Keratinocyte (primary cell): ENCODE measurements at regions not wholly inside any gene's neighbourhood (a gene's known extent, or its start where the extent isn't known, plus 50 kb on each side); places are given as distances from the start of the nearest gene placed in this dataset.

Experiments
- DNase-seq: peaks from one replicate; pipeline ENCODE4 v3.0.0-alpha.2; 2011; ENCODE audit warnings: low read depth, missing footprints, low spot score
- FAIRE-seq: peaks from 2 replicates; lab custom pipeline; 2011; peaks lifted over from hg19 to GRCh38; lab: Jason Lieb, UNC
- H2AFZ ChIP-seq: 2 replicates; pipeline ENCODE4 v1.6.0; 2012; ENCODE audit warnings: low read length, control low read depth, inconsistent platforms; ENCODE audit not compliant: control insufficient read depth
- H3K27ac ChIP-seq: 2 replicates; pipeline ENCODE4 v1.5.1; 2011; ENCODE audit warnings: low read length; ENCODE audit not compliant: control insufficient read depth, insufficient read depth
- H3K27me3 ChIP-seq: 3 replicates; pipeline ENCODE4 v1.6.0; 2011; ENCODE audit warnings: low read length; ENCODE audit not compliant: control insufficient read depth, insufficient read depth; ENCODE audit errors: extremely low read depth
- H3K36me3 ChIP-seq, 2 experiments: 2 replicates in 1 of 2; 3 replicates in 1 of 2; pipeline ENCODE4 v1.5.1; 2011; ENCODE audit warnings: low read length in 2 of 2, mild to moderate bottlenecking in 1 of 2; ENCODE audit not compliant: control insufficient read depth in 2 of 2, insufficient read depth in 2 of 2; ENCODE audit errors: extremely low read depth in 1 of 2
- H3K4me1 ChIP-seq: 3 replicates; pipeline ENCODE4 v1.5.1; 2011; ENCODE audit warnings: low read length; ENCODE audit not compliant: control insufficient read depth, insufficient read depth; ENCODE audit errors: extremely low read depth
- H3K4me2 ChIP-seq: 3 replicates; pipeline ENCODE4 v1.6.0; 2011; ENCODE audit warnings: low read depth, low read length; ENCODE audit not compliant: control insufficient read depth, insufficient read depth; ENCODE audit errors: extremely low read depth
- H3K4me3 ChIP-seq, 3 experiments: fragments of 200-600 bp in 1 of 3; sonication (generic) in 1 of 3; 2 replicates in 2 of 3; 3 replicates in 1 of 3; pipeline ENCODE4 v1.5.1; 2011 to 2016; ENCODE audit warnings: low read length in 3 of 3, mild to moderate bottlenecking in 3 of 3, control low read depth in 2 of 3, inconsistent platforms in 1 of 3, low read depth in 1 of 3, mixed read lengths in 1 of 3, mixed run types in 1 of 3, moderate library complexity in 1 of 3; ENCODE audit not compliant: control insufficient read depth in 2 of 3, insufficient read depth in 2 of 3; ENCODE audit errors: extremely low read depth in 1 of 3
- H3K79me2 ChIP-seq: 2 replicates; pipeline ENCODE4 v1.6.0; 2012; ENCODE audit warnings: low read length; ENCODE audit not compliant: control insufficient read depth, insufficient read depth
- H3K9ac ChIP-seq: 3 replicates; pipeline ENCODE4 v1.6.0; 2011; ENCODE audit warnings: low read length; ENCODE audit not compliant: control insufficient read depth, insufficient read depth; ENCODE audit errors: extremely low read depth
- H3K9me1 ChIP-seq: 3 replicates; pipeline ENCODE4 v1.6.0; 2011; ENCODE audit warnings: low read length; ENCODE audit not compliant: control insufficient read depth, insufficient read depth; ENCODE audit errors: extremely low read depth
- H3K9me3 ChIP-seq: 2 replicates; pipeline ENCODE4 v1.5.1; 2012; ENCODE audit warnings: low read depth, low read length; ENCODE audit not compliant: control insufficient read depth
- H4K20me1 ChIP-seq: 3 replicates; pipeline ENCODE4 v1.6.0; 2011; ENCODE audit warnings: low read length; ENCODE audit not compliant: control insufficient read depth, insufficient read depth; ENCODE audit errors: extremely low read depth
- EZH2 ChIP-seq: IDR thresholded peaks from one replicate; pipeline ENCODE4 v1.6.1; 2012; ENCODE audit warnings: inconsistent platforms, mild to moderate bottlenecking, low read length, moderate library complexity
- dilution Hi-C: fragments of 300-500 bp; cut with MboI; formaldehyde crosslinking; loops from one replicate; pipeline ENCODE4 v1.7.0; 2020; ENCODE audit warnings: low sequenced_read_pairs; ENCODE audit not compliant: extremely low pct_ligation_motif_present
- small RNA-seq, 3 experiments: library from RNA; depleted of rRNA; stranded (forward); fragments of <200 nt; gene quantifications; one replicate each; pipeline ENCODE3, GENCODE V24; 2012; ENCODE audit warnings: low read depth in 3 of 3, low replicate concordance in 1 of 3; ENCODE audit not compliant: insufficient read length in 3 of 3
- TF ChIP-seq, protein P1 (sequence below), 3 experiments: IDR thresholded peaks in 1 of 3; conservative IDR thresholded peaks in 1 of 3; optimal IDR thresholded peaks in 1 of 3; 2 replicates in 2 of 3; 3 replicates in 1 of 3; pipeline versions ENCODE3 to v1.5.1; 2011; ENCODE audit warnings: low read length in 3 of 3, mild to moderate bottlenecking in 3 of 3, moderate library complexity in 2 of 3, control low read depth in 1 of 3, inconsistent platforms in 1 of 3; ENCODE audit not compliant: insufficient read depth in 2 of 3; ENCODE audit errors: extremely low read depth in 1 of 3

GRCh38 chrX:41973208-41973607, 49.9 kb upstream of the CASK start:
- dilution Hi-C loops = no loop called here

More at GRCh38 chrX:41973208-41973607, 49.9 kb upstream of the CASK start:
- no peak overlapping the region for H3K4me3 ChIP-seq
- DNase-seq (no peak), FAIRE-seq (no peak)
- H3K27me3 ChIP-seq = no peaks in the 10 kb centered on the region
- H4K20me1 ChIP-seq = no peaks in the 10 kb centered on the region
- H3K4me2 ChIP-seq = no peak overlapping the region
- H3K27ac ChIP-seq = no peak overlapping the region
- no peak overlapping the region for H2AFZ ChIP-seq
- H3K9me1 ChIP-seq = no peaks in the 10 kb centered on the region
- H3K79me2 ChIP-seq = no peaks in the 10 kb centered on the region
- H3K4me1 ChIP-seq = no peaks in the 10 kb centered on the region
- H3K36me3 ChIP-seq = no peaks in the 10 kb centered on the region
- TF ChIP-seq, protein P1, sequence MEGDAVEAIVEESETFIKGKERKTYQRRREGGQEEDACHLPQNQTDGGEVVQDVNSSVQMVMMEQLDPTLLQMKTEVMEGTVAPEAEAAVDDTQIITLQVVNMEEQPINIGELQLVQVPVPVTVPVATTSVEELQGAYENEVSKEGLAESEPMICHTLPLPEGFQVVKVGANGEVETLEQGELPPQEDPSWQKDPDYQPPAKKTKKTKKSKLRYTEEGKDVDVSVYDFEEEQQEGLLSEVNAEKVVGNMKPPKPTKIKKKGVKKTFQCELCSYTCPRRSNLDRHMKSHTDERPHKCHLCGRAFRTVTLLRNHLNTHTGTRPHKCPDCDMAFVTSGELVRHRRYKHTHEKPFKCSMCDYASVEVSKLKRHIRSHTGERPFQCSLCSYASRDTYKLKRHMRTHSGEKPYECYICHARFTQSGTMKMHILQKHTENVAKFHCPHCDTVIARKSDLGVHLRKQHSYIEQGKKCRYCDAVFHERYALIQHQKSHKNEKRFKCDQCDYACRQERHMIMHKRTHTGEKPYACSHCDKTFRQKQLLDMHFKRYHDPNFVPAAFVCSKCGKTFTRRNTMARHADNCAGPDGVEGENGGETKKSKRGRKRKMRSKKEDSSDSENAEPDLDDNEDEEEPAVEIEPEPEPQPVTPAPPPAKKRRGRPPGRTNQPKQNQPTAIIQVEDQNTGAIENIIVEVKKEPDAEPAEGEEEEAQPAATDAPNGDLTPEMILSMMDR (optimal IDR thresholded peaks at IDR 0.05 in 1 of 3, IDR thresholded peaks at IDR 0.05 in 1 of 3, conservative IDR thresholded peaks at IDR 0.05 in 1 of 3; ENCODE audit: extremely low read depth in 1 of 3, insufficient read depth in 2 of 3, low read length in 3 of 3) = no peak
- no peak for TF ChIP-seq EZH2
- no peak overlapping the region for H3K9ac ChIP-seq
- H3K9me3 ChIP-seq = no peaks in the 10 kb centered on the region

Small RNA genes lying in the stretch of these regions (small RNA-seq; reads per million reads assigned to genes)
- 0 to 0.25 (median 0) reads per million in 3 experiments for gene RNU6-1124P
- 0 reads per million in 3 experiments for gene RNU6-630P
- 0 reads per million in 3 experiments for gene Z92545.1
